Mesenchymal stem cell (in vitro differentiated cells and primary cell): ENCODE measurements at regions not wholly inside any gene's neighbourhood (a gene's known extent, or its start where the extent isn't known, plus 50 kb on each side); places are given as distances from the start of the nearest gene placed in this dataset.

Experiments used
- DNase-seq: peaks from one replicate; pipeline ENCODE4 v3.0.0-alpha.2; 2013
- H2AFZ ChIP-seq: one replicate; pipeline ENCODE4 v1.6.1; 2013; ENCODE audit warnings: low read depth, mild to moderate bottlenecking, control low read depth, inconsistent platforms, low read length, moderate library complexity
- H2AK5ac ChIP-seq: 2 replicates; pipeline ENCODE4 v1.6.1; 2013; ENCODE audit warnings: low read length, moderate library complexity, mild to moderate bottlenecking, inconsistent platforms; ENCODE audit not compliant: severe bottlenecking
- H2BK120ac ChIP-seq: one replicate; pipeline ENCODE4 v1.6.1; 2013; ENCODE audit warnings: low read depth, mild to moderate bottlenecking, inconsistent platforms, low read length, moderate library complexity
- H2BK12ac ChIP-seq, 2 experiments: one replicate each; pipeline ENCODE4 v1.6.1; 2013; ENCODE audit warnings: inconsistent platforms in 2 of 2, low read length in 2 of 2, mild to moderate bottlenecking in 2 of 2, moderate library complexity in 2 of 2, control low read depth in 1 of 2
- H2BK15ac ChIP-seq: one replicate; pipeline ENCODE4 v1.6.1; 2013; ENCODE audit warnings: mild to moderate bottlenecking, low read depth, inconsistent platforms; ENCODE audit not compliant: poor library complexity, severe bottlenecking
- H2BK5ac ChIP-seq: 2 replicates; pipeline ENCODE4 v1.6.1; 2013; ENCODE audit warnings: low read depth, mild to moderate bottlenecking, low read length, control low read depth, inconsistent platforms; ENCODE audit not compliant: poor library complexity, severe bottlenecking
- H3K14ac ChIP-seq, 2 experiments: one replicate each; pipeline ENCODE4 v1.6.1; 2013; ENCODE audit warnings: inconsistent platforms in 2 of 2, low read length in 2 of 2, control low read depth in 1 of 2, mild to moderate bottlenecking in 1 of 2, moderate library complexity in 1 of 2
- H3K18ac ChIP-seq, 2 experiments: one replicate each; pipeline ENCODE4 v1.6.1; 2013; ENCODE audit warnings: inconsistent platforms in 2 of 2, low read length in 2 of 2, control low read depth in 1 of 2, low read depth in 1 of 2, mild to moderate bottlenecking in 1 of 2
- H3K23ac ChIP-seq, 2 experiments: one replicate each; pipeline ENCODE4 v1.6.1; 2013; ENCODE audit warnings: inconsistent platforms in 2 of 2, low read length in 2 of 2, mild to moderate bottlenecking in 2 of 2, moderate library complexity in 2 of 2, control low read depth in 1 of 2
- H3K27ac ChIP-seq: 2 replicates; pipeline ENCODE4 v1.5.1; 2013; ENCODE audit warnings: mild to moderate bottlenecking, moderate library complexity, low read length, control low read depth, inconsistent platforms; ENCODE audit not compliant: poor library complexity, severe bottlenecking
- H3K27me3 ChIP-seq, 2 experiments: 2 replicates each; pipeline versions ENCODE4 v1.6.1 to v1.7.0; 2013; ENCODE audit warnings: low read length in 2 of 2, mild to moderate bottlenecking in 2 of 2, moderate library complexity in 2 of 2, control low read depth in 1 of 2, inconsistent platforms in 1 of 2; ENCODE audit not compliant: control insufficient read depth in 1 of 2, insufficient read depth in 1 of 2
- H3K36me3 ChIP-seq, 2 experiments: 2 replicates each; pipeline versions ENCODE4 v1.6.1 to v1.7.0; 2013; ENCODE audit warnings: low read length in 2 of 2, control low read depth in 1 of 2, inconsistent platforms in 1 of 2, low read depth in 1 of 2, mild to moderate bottlenecking in 1 of 2; ENCODE audit not compliant: insufficient read depth in 2 of 2, control insufficient read depth in 1 of 2
- H3K4ac ChIP-seq, 2 experiments: one replicate each; pipeline ENCODE4 v1.6.1; 2013; ENCODE audit warnings: inconsistent platforms in 2 of 2, low read length in 2 of 2, mild to moderate bottlenecking in 2 of 2, moderate library complexity in 2 of 2, control low read depth in 1 of 2, low read depth in 1 of 2
- H3K4me1 ChIP-seq: 2 replicates; pipeline ENCODE4 v1.6.1; 2013; ENCODE audit warnings: low read depth, low read length, control low read depth; ENCODE audit not compliant: control insufficient read depth, insufficient read depth
- H3K4me2 ChIP-seq: 2 replicates; pipeline ENCODE4 v1.6.1; 2013; ENCODE audit warnings: low read length, mild to moderate bottlenecking, inconsistent platforms; ENCODE audit not compliant: poor library complexity, severe bottlenecking
- H3K4me3 ChIP-seq, 2 experiments: 2 replicates each; pipeline versions ENCODE4 v1.5.1 to v1.7.0; 2013; ENCODE audit warnings: low read length in 2 of 2, mild to moderate bottlenecking in 2 of 2, control low read depth in 1 of 2, low read depth in 1 of 2; ENCODE audit not compliant: insufficient read depth in 1 of 2
- H3K79me1 ChIP-seq: replicated peaks from 2 replicates; pipeline ENCODE4 v1.6.1; 2013; ENCODE audit warnings: mild to moderate bottlenecking, control low read depth, low read length, inconsistent platforms; ENCODE audit not compliant: poor library complexity, severe bottlenecking
- H3K9ac ChIP-seq: 2 replicates; pipeline ENCODE4 v1.7.0; 2013; ENCODE audit warnings: mild to moderate bottlenecking, low read length, moderate library complexity
- H3K9me3 ChIP-seq: 2 replicates; pipeline ENCODE4 v1.7.0; 2013; ENCODE audit warnings: mild to moderate bottlenecking, low read length; ENCODE audit not compliant: control insufficient read depth
- H4K8ac ChIP-seq: one replicate; pipeline ENCODE4 v1.6.1; 2013; ENCODE audit warnings: inconsistent platforms, mild to moderate bottlenecking, low read length, moderate library complexity
- H4K91ac ChIP-seq: one replicate; pipeline ENCODE4 v1.6.1; 2013; ENCODE audit warnings: mild to moderate bottlenecking, low read length, inconsistent platforms
- WGBS: methylation state at CpG from one replicate; pipeline ENCODE4 v1.1.7; 2013; ENCODE audit warnings: mixed read lengths; 5-methylcytosine and 5-hydroxymethylcytosine counted together

GRCh38 chr4:11929080-11929479, 500.4 kb upstream of the HS3ST1 start:
- no peak overlapping the region for H2AFZ ChIP-seq
- H3K18ac ChIP-seq: no peak overlapping the region
- H3K36me3 ChIP-seq: no peaks in the 10 kb centered on the region
- no peak overlapping the region for H4K8ac ChIP-seq
- WGBS: 76% methylated on average over 1 of the region's 1 CpG
- no peak overlapping the region for H2BK15ac ChIP-seq
- no peak overlapping the region for H3K23ac ChIP-seq
- H4K91ac ChIP-seq: no peak overlapping the region
- no peaks in the 10 kb centered on the region for H3K9me3 ChIP-seq
- no peak overlapping the region for H3K9ac ChIP-seq
- no peak overlapping the region for H3K4me3 ChIP-seq
- no peak overlapping the region for H3K27ac ChIP-seq
- no peak overlapping the region for H2BK12ac ChIP-seq
- H2BK5ac ChIP-seq: no peak overlapping the region
- H3K4ac ChIP-seq: no peak overlapping the region
- H3K27me3 ChIP-seq: no peaks in the 10 kb centered on the region
- H3K14ac ChIP-seq: no peak overlapping the region
- no peak overlapping the region for H3K4me2 ChIP-seq
- H3K79me1 ChIP-seq: no peaks in the 10 kb centered on the region
- no peak overlapping the region for H2BK120ac ChIP-seq
- no peaks in the 10 kb centered on the region for H3K4me1 ChIP-seq
- no peak overlapping the region for H2AK5ac ChIP-seq
- DNase-seq: no peak

- no peak overlapping the region for H3K4ac ChIP-seq
- H4K91ac ChIP-seq: no peak overlapping the region
- no peak overlapping the region for H3K14ac ChIP-seq
- no peaks in the 10 kb centered on the region for H3K4me1 ChIP-seq
- no peaks in the 10 kb centered on the region for H3K79me1 ChIP-seq
- no peak overlapping the region for H2BK15ac ChIP-seq
- no peak overlapping the region for H2AK5ac ChIP-seq
- H3K27ac ChIP-seq: no peak overlapping the region
- H2BK120ac ChIP-seq: no peak overlapping the region
- H3K4me3 ChIP-seq: no peak overlapping the region
- no peak overlapping the region for H2BK12ac ChIP-seq
- no peaks in the 10 kb centered on the region for H3K9me3 ChIP-seq
- WGBS: 82% methylated on average over 1 of the region's 1 CpG
- no peak overlapping the region for H4K8ac ChIP-seq
- H3K18ac ChIP-seq: no peak overlapping the region
- no peak overlapping the region for H3K9ac ChIP-seq
- H2BK5ac ChIP-seq: no peak overlapping the region
- no peak overlapping the region for H3K23ac ChIP-seq
- no peaks in the 10 kb centered on the region for H3K36me3 ChIP-seq
- H3K4me2 ChIP-seq: no peak overlapping the region
- no peak for DNase-seq
- no peak overlapping the region for H2AFZ ChIP-seq
- H3K27me3 ChIP-seq: no peaks in the 10 kb centered on the region
Observed at GRCh38 chr4:11919316-11919715, 490.6 kb upstream of the HS3ST1 start.

GRCh38 chr4:11914406-11914805, 485.7 kb upstream of the HS3ST1 start:
- H4K8ac ChIP-seq: no peak overlapping the region
- no peak overlapping the region for H3K4me3 ChIP-seq
- H3K9ac ChIP-seq: peak overlapping the region; percentile 85
- no peak overlapping the region for H4K91ac ChIP-seq
- no peak overlapping the region for H2AK5ac ChIP-seq
- H3K14ac ChIP-seq: no peak overlapping the region
- 83% methylated on average over 1 of the region's 1 CpG for WGBS
- H3K23ac ChIP-seq: no peak overlapping the region
- no peak overlapping the region for H3K4me2 ChIP-seq
- H3K79me1 ChIP-seq: no peaks in the 10 kb centered on the region
- no peak for DNase-seq
- H2AFZ ChIP-seq: no peak overlapping the region
- no peak overlapping the region for H2BK120ac ChIP-seq
- no peak overlapping the region for H2BK5ac ChIP-seq
- no peak overlapping the region for H2BK12ac ChIP-seq
- no peak overlapping the region for H3K4ac ChIP-seq
- no peaks in the 10 kb centered on the region for H3K9me3 ChIP-seq
- no peaks in the 10 kb centered on the region for H3K4me1 ChIP-seq
- no peak overlapping the region for H3K27ac ChIP-seq
- no peak overlapping the region for H2BK15ac ChIP-seq
- no peak overlapping the region for H3K18ac ChIP-seq
- no peaks in the 10 kb centered on the region for H3K36me3 ChIP-seq
- H3K27me3 ChIP-seq: no peaks in the 10 kb centered on the region

GRCh38 chr4:11912886-11913285, 484.2 kb upstream of the HS3ST1 start:
- Histone ChIP-seq H3K27me3 (no peaks in the 10 kb centered on the region), H4K91ac (no peak overlapping the region), H3K79me1 (no peaks in the 10 kb centered on the region), H2BK15ac (no peak overlapping the region), H3K4me3 (peak overlapping the region in 1 of 2 experiments; percentile 28), H2AFZ (no peak overlapping the region), H3K14ac (no peak overlapping the region), H2AK5ac (no peak overlapping the region), H3K4me1 (no peaks in the 10 kb centered on the region), H2BK12ac (no peak overlapping the region), H3K23ac (no peak overlapping the region), H2BK5ac (no peak overlapping the region), H3K9ac (peak overlapping the region; percentile 85), H3K4me2 (no peak overlapping the region), H3K27ac (no peak overlapping the region), H3K18ac (no peak overlapping the region), H3K4ac (no peak overlapping the region), H2BK120ac (no peak overlapping the region), H3K9me3 (no peaks in the 10 kb centered on the region), H4K8ac (no peak overlapping the region), H3K36me3 (no peaks in the 10 kb centered on the region)
- no peak for DNase-seq
